GM19463 (cell line): ENCODE measurements at regions not wholly inside any gene's neighbourhood (a gene's known extent, or its start where the extent isn't known, plus 50 kb on each side); places are given as distances from the start of the nearest gene placed in this dataset.

Experiments
- ATAC-seq: cut with Tn5 transposase; IDR thresholded peaks from one replicate; pipeline ENCODE4 v1.9.1; 2021; ENCODE audit warnings: mild to moderate bottlenecking, moderate library complexity; ENCODE audit not compliant: unreplicated experiment

DNA sequence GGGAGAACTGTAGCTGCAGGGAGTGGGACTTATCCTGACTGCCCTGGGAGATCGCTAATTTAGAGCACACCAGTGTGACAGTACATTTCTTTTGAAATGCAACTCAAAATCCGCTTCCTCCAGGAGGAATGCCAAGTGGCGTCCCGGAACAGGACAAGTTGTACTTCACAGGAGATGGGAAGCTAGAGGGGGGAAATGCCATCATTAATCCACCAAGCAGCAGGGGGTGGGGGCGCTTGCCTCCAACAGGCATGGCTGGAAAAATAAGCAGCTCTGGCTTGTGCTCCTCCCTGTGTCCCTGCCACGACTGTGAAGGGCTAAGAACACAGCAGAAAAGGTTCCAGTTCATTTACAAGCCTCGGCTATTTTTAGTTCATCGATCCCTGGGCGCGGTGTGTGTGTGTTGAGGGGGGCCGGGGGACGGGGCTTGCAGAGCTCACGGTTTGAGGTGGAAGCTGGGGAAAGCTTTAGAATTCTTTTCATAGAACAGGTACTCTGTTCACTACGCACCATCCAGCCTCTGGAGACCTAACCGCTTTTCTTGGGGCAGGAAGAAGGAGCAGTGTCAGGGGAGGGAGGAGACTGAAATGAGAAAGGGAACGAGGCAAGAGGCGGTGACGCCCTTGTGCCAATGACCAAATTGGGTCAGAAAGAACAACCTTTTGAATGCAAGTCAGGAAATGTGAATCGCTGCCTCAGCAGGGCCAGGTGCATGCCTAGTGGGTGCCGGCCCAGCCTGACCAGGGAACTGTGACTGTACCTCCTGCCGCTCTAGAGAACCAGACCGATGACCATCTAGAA lies 51.8 kb upstream of the DGKG start:
- peak; percentile 77 for ATAC-seq

DNA sequence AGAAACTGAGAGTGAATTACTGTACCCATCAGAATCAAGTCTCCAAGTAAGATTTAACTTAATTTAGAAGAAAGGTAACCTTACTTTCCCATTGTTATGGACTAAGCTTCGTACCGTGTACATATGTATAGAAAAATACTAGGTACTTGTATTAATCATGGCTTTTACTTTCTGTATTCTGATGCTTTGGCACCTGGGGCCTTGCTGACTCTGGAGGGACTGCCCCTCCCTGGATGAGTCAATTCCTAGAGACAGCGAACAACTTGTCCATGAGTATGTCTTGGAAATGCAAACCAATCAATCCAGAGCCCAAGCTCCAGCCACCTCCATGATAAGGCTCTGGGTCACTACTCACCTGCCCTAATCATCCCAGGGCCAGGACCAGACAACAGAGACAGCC lies 50.0 kb upstream of the DGKG start:
- no peak for ATAC-seq
